AG10803 (cell line): ENCODE measurements at regions not wholly inside any gene's neighbourhood (a gene's known extent, or its start where the extent isn't known, plus 50 kb on each side); places are given as distances from the start of the nearest gene placed in this dataset.

Experiments
- DNase-seq: peaks from one replicate; pipeline ENCODE4 v3.0.0; 2010; ENCODE audit warnings: low read depth
- H3K4me3 ChIP-seq: 2 replicates; pipeline ENCODE4 v1.5.1; 2011; ENCODE audit warnings: mild to moderate bottlenecking, low read length, control low read depth
- TF ChIP-seq, protein P1 (sequence below): conservative IDR thresholded peaks from 2 replicates; pipeline ENCODE4 v1.5.1; 2011; ENCODE audit warnings: mild to moderate bottlenecking, low read length, control low read depth, inconsistent platforms

- TF ChIP-seq, protein P1, sequence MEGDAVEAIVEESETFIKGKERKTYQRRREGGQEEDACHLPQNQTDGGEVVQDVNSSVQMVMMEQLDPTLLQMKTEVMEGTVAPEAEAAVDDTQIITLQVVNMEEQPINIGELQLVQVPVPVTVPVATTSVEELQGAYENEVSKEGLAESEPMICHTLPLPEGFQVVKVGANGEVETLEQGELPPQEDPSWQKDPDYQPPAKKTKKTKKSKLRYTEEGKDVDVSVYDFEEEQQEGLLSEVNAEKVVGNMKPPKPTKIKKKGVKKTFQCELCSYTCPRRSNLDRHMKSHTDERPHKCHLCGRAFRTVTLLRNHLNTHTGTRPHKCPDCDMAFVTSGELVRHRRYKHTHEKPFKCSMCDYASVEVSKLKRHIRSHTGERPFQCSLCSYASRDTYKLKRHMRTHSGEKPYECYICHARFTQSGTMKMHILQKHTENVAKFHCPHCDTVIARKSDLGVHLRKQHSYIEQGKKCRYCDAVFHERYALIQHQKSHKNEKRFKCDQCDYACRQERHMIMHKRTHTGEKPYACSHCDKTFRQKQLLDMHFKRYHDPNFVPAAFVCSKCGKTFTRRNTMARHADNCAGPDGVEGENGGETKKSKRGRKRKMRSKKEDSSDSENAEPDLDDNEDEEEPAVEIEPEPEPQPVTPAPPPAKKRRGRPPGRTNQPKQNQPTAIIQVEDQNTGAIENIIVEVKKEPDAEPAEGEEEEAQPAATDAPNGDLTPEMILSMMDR, result no peak
- no peak overlapping the region for H3K4me3 ChIP-seq
- no peak for DNase-seq
Observed at GRCh38 chrX:138008281-138008680, 442.4 kb downstream of the ZIC3 start.

GRCh38 chrX:138011468-138011867 lies 445.5 kb downstream of the ZIC3 start:
- H3K4me3 ChIP-seq, result no peak overlapping the region
- DNase-seq, result no peak
- TF ChIP-seq, protein P1, result no peak

DNA sequence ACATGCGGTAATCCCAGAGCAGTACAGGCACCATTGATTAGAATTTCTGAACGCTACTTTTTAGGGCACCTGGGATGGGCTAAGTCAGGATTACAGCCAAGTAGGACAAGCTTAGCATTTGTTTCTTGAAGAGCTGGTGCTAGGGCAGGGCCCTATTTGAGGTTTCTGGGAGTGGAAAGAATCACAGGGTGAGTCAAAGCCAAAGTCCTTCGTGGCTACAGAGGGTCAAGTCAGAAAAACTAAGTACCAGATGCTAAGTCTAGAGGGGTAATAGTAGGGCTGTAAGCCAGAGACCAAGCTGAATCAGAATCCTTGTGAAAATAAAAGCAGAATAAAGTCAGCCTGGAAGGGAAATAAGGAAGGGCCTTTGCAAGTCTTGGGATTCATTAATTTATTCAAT lies 448.6 kb downstream of the ZIC3 start:
- no peak for DNase-seq
- no peak overlapping the region for H3K4me3 ChIP-seq
- TF ChIP-seq, protein P1, result no peak

DNA sequence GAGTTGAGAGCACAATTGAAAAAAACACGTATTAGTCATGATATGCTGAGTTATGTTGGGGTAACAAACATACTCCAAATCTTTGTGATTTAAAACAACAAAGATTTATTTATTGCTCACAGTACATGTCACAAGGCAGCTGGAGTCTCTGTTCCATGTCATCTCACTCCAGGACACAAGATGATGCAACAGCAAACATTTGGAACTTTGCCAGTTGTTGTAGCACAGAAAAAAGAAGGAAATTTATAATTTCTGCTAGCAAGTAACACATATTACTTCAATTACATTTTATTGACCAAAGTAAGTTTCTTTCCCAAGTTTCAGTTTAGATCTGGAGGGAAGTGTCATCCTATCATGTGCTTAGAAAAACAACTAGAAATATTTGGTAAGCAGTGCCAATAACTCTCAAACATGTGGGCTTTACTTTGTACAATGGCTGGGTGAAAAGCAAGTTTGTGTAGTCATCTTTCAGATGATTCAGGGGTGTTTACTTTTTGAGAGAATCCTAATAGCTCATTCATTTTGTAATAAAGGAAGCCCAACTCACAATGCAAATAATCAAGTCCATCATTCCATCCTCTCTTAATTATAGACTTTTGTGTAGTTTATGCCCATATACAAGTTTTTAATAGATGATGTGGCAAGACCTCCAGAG lies 452.3 kb downstream of the ZIC3 start:
- TF ChIP-seq, protein P1, result no peak
- DNase-seq, result no peak

DNA sequence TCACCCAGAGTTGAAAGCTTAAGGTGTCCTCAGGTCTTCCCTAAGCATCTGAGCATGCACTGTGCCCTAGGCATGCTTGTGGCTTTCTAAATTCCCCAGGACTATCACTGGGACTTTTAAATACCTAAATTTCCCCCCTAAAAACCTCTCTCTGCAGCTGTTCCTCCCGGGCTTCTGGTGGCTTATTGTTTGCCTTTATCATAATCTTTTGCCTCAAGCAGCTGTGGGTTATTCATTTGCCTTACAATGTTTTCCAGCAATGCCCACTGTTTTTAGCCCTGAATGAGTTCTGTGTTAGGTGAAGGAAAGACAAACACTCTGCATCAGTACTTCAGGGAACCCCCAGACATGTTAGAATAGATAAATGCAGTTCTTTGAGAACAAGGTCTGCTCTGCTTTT lies 455.0 kb downstream of the ZIC3 start:
- H3K4me3 ChIP-seq, result no peak overlapping the region
- DNase-seq, result no peak
- TF ChIP-seq, protein P1, result no peak

More for the DNA sequence above, 452.3 kb downstream of the ZIC3 start:
- H3K4me3 ChIP-seq, result no peak overlapping the region

- no peak for DNase-seq
- TF ChIP-seq, protein P1, result peak; percentile 37
- no peak overlapping the region for H3K4me3 ChIP-seq
Observed at GRCh38 chrX:138026211-138026610, 460.3 kb downstream of the ZIC3 start.

GRCh38 chrX:138031715-138032114 lies 465.8 kb downstream of the ZIC3 start:
- no peak overlapping the region for H3K4me3 ChIP-seq
- TF ChIP-seq, protein P1, result no peak
- no peak for DNase-seq
